GM23338 (cell line): ENCODE measurements at regions not wholly inside any gene's neighbourhood (a gene's known extent, or its start where the extent isn't known, plus 50 kb on each side); places are given as distances from the start of the nearest gene placed in this dataset.

Source experiments
- ATAC-seq: fragments of 200-7000 bp; cut with Tn5 transposase; 3 replicates; pipeline ENCODE4 v1.9.1; 2020
- DNase-seq: peaks from one replicate; pipeline ENCODE4 v3.0.0-alpha.2; 2015; ENCODE audit warnings: low spot score
- H2AFZ ChIP-seq: fragments of 200-600 bp; sonication (generic); 2 replicates; pipeline ENCODE4 v1.8.0; 2016; ENCODE audit warnings: antibody characterized with exemption, mild to moderate bottlenecking, moderate library complexity
- H3F3A ChIP-seq: fragments of 200-600 bp; sonication (generic); replicated peaks from 2 replicates; pipeline ENCODE4 v1.8.0; 2017; ENCODE audit warnings: antibody characterized with exemption, mixed run types, low read depth
- H3K27ac ChIP-seq: fragments of 200-600 bp; sonication (generic); 2 replicates; pipeline ENCODE4 v1.6.1; 2016; ENCODE audit warnings: low read depth
- H3K27me3 ChIP-seq: fragments of 200-600 bp; sonication (generic); 2 replicates; pipeline ENCODE4 v1.8.0; 2016; ENCODE audit warnings: mild to moderate bottlenecking, mixed run types, moderate library complexity; ENCODE audit not compliant: insufficient read depth
- H3K36me3 ChIP-seq: fragments of 200-600 bp; sonication (generic); 2 replicates; pipeline ENCODE4 v1.8.0; 2016; ENCODE audit warnings: mild to moderate bottlenecking; ENCODE audit not compliant: insufficient read depth
- H3K4me1 ChIP-seq: fragments of 200-600 bp; sonication (generic); 2 replicates; pipeline ENCODE4 v1.8.0; 2016; ENCODE audit warnings: mild to moderate bottlenecking, moderate library complexity; ENCODE audit not compliant: insufficient read depth
- H3K4me2 ChIP-seq: fragments of 200-600 bp; sonication (generic); 2 replicates; pipeline ENCODE4 v1.7.1; 2017; ENCODE audit warnings: mixed run types
- H3K4me3 ChIP-seq: fragments of 200-600 bp; sonication (generic); 2 replicates; pipeline ENCODE4 v1.6.1; 2016; ENCODE audit warnings: mixed run types
- H3K79me2 ChIP-seq: fragments of 200-600 bp; sonication (generic); replicated peaks from 2 replicates; pipeline ENCODE4 v1.8.0; 2017; ENCODE audit warnings: mild to moderate bottlenecking; ENCODE audit not compliant: insufficient read depth
- H3K9me2 ChIP-seq: fragments of 200-600 bp; sonication (generic); 2 replicates; pipeline ENCODE4 v1.8.0; 2017; ENCODE audit not compliant: insufficient read depth
- H4K20me1 ChIP-seq: fragments of 200-600 bp; sonication (generic); replicated peaks from 2 replicates; pipeline ENCODE4 v1.8.0; 2017; ENCODE audit warnings: mild to moderate bottlenecking; ENCODE audit not compliant: insufficient read depth
- H3K27ac Mint-ChIP-seq: 2 replicates; pipeline ENCODE4 v1.8.0; 2020; ENCODE audit warnings: inconsistent platforms, mild to moderate bottlenecking, moderate library complexity, mixed read lengths
- H3K27me3 Mint-ChIP-seq: 3 replicates; pipeline ENCODE4 v1.8.0; 2022; ENCODE audit warnings: low read depth, mild to moderate bottlenecking, moderate library complexity, mixed read lengths, inconsistent platforms; ENCODE audit not compliant: insufficient read depth, poor library complexity
- H3K36me3 Mint-ChIP-seq: 3 replicates; pipeline ENCODE4 v1.8.0; 2021; ENCODE audit warnings: low read depth, mild to moderate bottlenecking, inconsistent platforms, moderate library complexity, mixed read lengths
- H3K4me1 Mint-ChIP-seq: 3 replicates; pipeline ENCODE4 v1.8.0; 2020; ENCODE audit warnings: mild to moderate bottlenecking, inconsistent platforms, mixed read lengths
- H3K4me3 Mint-ChIP-seq: 3 replicates; pipeline ENCODE4 v1.8.0; 2021; ENCODE audit warnings: moderate library complexity, mild to moderate bottlenecking, inconsistent platforms, mixed read lengths
- H3K9me3 Mint-ChIP-seq: 3 replicates; pipeline ENCODE4 v1.8.0; 2020; ENCODE audit warnings: moderate library complexity, mild to moderate bottlenecking, inconsistent platforms, mixed read lengths
- CREB1 ChIP-seq: fragments of 250-450 bp; sonication (Bioruptor Pico); IDR thresholded peaks from 2 replicates; pipeline ENCODE4 v1.5.0; 2020; ENCODE audit warnings: low read depth, mild to moderate bottlenecking, moderate library complexity
- ETS1 ChIP-seq: IDR thresholded peaks from 2 replicates; pipeline ENCODE4 v1.6.1; 2016; ENCODE audit warnings: antibody characterized with exemption
- EZH2 ChIP-seq: fragments of 200-600 bp; sonication (generic); IDR thresholded peaks from one replicate; pipeline ENCODE4 v1.8.0; 2017; ENCODE audit warnings: antibody characterized with exemption, mild to moderate bottlenecking, low read depth; ENCODE audit not compliant: unreplicated experiment
- EZH2phosphoT487 ChIP-seq: fragments of 200-600 bp; sonication (generic); IDR thresholded peaks from one replicate; pipeline ENCODE4 v1.8.1; 2018; ENCODE audit warnings: antibody characterized with exemption; ENCODE audit not compliant: unreplicated experiment
- JUNB ChIP-seq: IDR thresholded peaks from one replicate; pipeline ENCODE4 v1.6.1; 2016; ENCODE audit warnings: antibody characterized with exemption; ENCODE audit not compliant: unreplicated experiment
- NANOG ChIP-seq: IDR thresholded peaks from 2 replicates; pipeline ENCODE4 v1.6.1; 2016; ENCODE audit warnings: antibody characterized with exemption, borderline replicate concordance
- POLR2AphosphoS5 ChIP-seq: IDR thresholded peaks from 2 replicates; pipeline ENCODE4 v1.6.1; 2016; ENCODE audit warnings: antibody characterized with exemption, low read depth
- REST ChIP-seq: IDR thresholded peaks from one replicate; pipeline ENCODE4 v1.6.1; 2018; ENCODE audit warnings: antibody characterized with exemption; ENCODE audit not compliant: unreplicated experiment
- STAT1 ChIP-seq: IDR thresholded peaks from one replicate; pipeline ENCODE4 v1.6.1; 2016; ENCODE audit warnings: antibody characterized with exemption; ENCODE audit not compliant: unreplicated experiment
- ZNF114 ChIP-seq: fragments of 250-450 bp; sonication (Bioruptor Pico); IDR thresholded peaks from 2 replicates; pipeline ENCODE4 v1.5.0; 2020; ENCODE audit warnings: mild to moderate bottlenecking, moderate library complexity
- ZNF331 ChIP-seq: fragments of 250-450 bp; sonication (Bioruptor Pico); IDR thresholded peaks from 2 replicates; pipeline ENCODE4 v1.5.0; 2020; ENCODE audit warnings: low read depth, mild to moderate bottlenecking, moderate library complexity

- TF ChIP-seq STAT1 (no peak), ETS1 (no peak), REST (no peak), POLR2AphosphoS5 (no peak)
These were observed 301.7 kb upstream of the PROX1 start (continued) for GRCh38 chr1:213685992-213686582.

GRCh38 chr1:213686983-213687382 is 300.8 kb upstream of the PROX1 start:
- H2AFZ ChIP-seq, result no peak overlapping the region
- ATAC-seq, result no peak
- Mint-ChIP-seq H3K9me3 (no peaks in the 10 kb centered on the region), H3K27ac (no peak overlapping the region), H3K36me3 (no peaks in the 10 kb centered on the region), H3K27me3 (no peaks in the 10 kb centered on the region), H3K4me3 (no peak overlapping the region), H3K4me1 (peaks cover 12% of the 10 kb centered on the region)
- peaks cover 12% of the 10 kb centered on the region; the same call in 1 of the 2 replicates for H3K9me2 ChIP-seq
- no peak for TF ChIP-seq EZH2
- no peak for TF ChIP-seq ZNF114 (CRISPR knock-in tag)
- TF ChIP-seq ETS1, result no peak
- no peaks in the 10 kb centered on the region for H3K36me3 ChIP-seq
- DNase-seq, result no peak
- no peaks in the 10 kb centered on the region for H3F3A ChIP-seq
- no peaks in the 10 kb centered on the region for H3K27me3 ChIP-seq
- no peak overlapping the region for H3K27ac ChIP-seq
- no peaks in the 10 kb centered on the region for H3K79me2 ChIP-seq
- no peaks in the 10 kb centered on the region for H4K20me1 ChIP-seq
- no peaks in the 10 kb centered on the region for H3K4me1 ChIP-seq
- H3K4me2 ChIP-seq, result no peak overlapping the region
- no peak overlapping the region for H3K4me3 ChIP-seq

- Histone ChIP-seq H2AFZ (0 out of 2 replicates have a peak overlapping the region, but pooled peaks have one; percentile 2), H3K79me2 (no peaks in the 10 kb centered on the region), H3K4me1 (no peaks in the 10 kb centered on the region), H3F3A (no peaks in the 10 kb centered on the region), H3K4me2 (no peak overlapping the region), H3K36me3 (no peaks in the 10 kb centered on the region), H3K9me2 (peaks cover 12% of the 10 kb centered on the region; the same call in 1 of the 2 replicates), H3K4me3 (no peak overlapping the region), H3K27me3 (no peaks in the 10 kb centered on the region), H4K20me1 (no peaks in the 10 kb centered on the region), H3K27ac (no peak overlapping the region)
- Mint-ChIP-seq H3K36me3 (no peaks in the 10 kb centered on the region), H3K27me3 (no peaks in the 10 kb centered on the region), H3K27ac (no peak overlapping the region), H3K4me1 (peaks cover 12% of the 10 kb centered on the region), H3K4me3 (no peak overlapping the region), H3K9me3 (no peaks in the 10 kb centered on the region)
- ATAC-seq (no peak), DNase-seq (no peak)
- TF ChIP-seq JUNB (no peak), NANOG (no peak), EZH2 (no peak), CREB1 (CRISPR knock-in tag) (no peak), ZNF331 (CRISPR knock-in tag) (no peak), ETS1 (no peak), STAT1 (no peak), EZH2phosphoT487 (no peak), POLR2AphosphoS5 (no peak)
These were observed 299.9 kb upstream of the PROX1 start for GRCh38 chr1:213687832-213688231.
